OCI-LY1 (cell line): ENCODE measurements at regions not wholly inside any gene's neighbourhood (a gene's known extent, or its start where the extent isn't known, plus 50 kb on each side); places are given as distances from the start of the nearest gene placed in this dataset.

Experiments
- EZH2 ChIP-seq: fragments of 200-600 bp; sonication (generic), shearing (Covaris generic); IDR thresholded peaks from 2 replicates; pipeline ENCODE4 v1.8.0; 2017; ENCODE audit warnings: borderline replicate concordance, mixed run types, mild to moderate bottlenecking, antibody characterized with exemption, low read length, moderate library complexity, mixed read lengths
- TF ChIP-seq, protein P1 (sequence below): fragments of 200-600 bp; sonication (generic), shearing (Covaris generic); IDR thresholded peaks from 2 replicates; pipeline ENCODE4 v1.5.1; 2017; ENCODE audit warnings: mild to moderate bottlenecking, antibody characterized with exemption, low read length, moderate library complexity, mixed read lengths

DNA sequence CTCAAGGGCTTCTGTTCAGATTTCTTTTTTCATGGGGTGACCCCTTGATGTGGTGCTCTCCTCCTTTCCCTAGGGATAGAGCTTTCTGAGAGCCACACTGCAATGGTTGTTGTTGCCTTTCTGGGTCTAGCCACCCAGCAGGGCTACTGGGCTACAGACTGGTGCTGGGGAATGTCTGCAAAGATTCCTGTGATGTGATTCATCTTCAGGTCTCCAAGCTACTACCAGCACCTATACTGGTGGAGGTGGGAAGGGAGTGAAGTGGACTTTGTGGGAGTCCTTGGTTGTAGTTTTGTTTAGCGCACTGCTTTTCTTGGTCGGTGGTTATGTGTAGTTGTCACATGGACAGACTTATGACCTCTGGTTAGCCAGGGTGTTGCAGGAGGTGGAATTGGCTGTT, 392.3 kb upstream of the CNTN6 start:
- TF ChIP-seq, protein P1, sequence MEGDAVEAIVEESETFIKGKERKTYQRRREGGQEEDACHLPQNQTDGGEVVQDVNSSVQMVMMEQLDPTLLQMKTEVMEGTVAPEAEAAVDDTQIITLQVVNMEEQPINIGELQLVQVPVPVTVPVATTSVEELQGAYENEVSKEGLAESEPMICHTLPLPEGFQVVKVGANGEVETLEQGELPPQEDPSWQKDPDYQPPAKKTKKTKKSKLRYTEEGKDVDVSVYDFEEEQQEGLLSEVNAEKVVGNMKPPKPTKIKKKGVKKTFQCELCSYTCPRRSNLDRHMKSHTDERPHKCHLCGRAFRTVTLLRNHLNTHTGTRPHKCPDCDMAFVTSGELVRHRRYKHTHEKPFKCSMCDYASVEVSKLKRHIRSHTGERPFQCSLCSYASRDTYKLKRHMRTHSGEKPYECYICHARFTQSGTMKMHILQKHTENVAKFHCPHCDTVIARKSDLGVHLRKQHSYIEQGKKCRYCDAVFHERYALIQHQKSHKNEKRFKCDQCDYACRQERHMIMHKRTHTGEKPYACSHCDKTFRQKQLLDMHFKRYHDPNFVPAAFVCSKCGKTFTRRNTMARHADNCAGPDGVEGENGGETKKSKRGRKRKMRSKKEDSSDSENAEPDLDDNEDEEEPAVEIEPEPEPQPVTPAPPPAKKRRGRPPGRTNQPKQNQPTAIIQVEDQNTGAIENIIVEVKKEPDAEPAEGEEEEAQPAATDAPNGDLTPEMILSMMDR, result no peak
- TF ChIP-seq EZH2, result no peak
